ENCODE measurements at regions not wholly inside any gene's neighbourhood (a gene's known extent, or its start where the extent isn't known, plus 50 kb on each side); places are given as distances from the start of the nearest gene placed in this dataset.

DNA sequence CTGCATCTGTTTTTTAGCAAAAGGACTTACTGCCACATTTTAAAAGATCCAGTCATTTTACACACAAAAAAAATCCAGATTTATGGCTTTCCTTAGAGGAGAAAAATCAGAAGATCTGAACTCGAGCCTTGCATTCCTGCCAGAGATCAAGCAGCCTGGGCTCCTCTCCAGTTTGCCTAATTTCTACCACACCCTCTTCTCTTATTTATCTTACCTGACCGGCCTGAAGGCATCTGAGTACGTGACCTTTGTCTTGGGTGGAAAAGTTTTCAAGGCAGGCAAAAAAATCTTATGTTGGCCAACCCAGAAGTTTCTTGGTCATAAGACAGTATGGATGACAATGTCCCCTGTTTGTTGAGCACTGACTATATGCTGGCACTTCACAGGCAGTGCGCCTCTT lies 60.3 kb downstream of the CHRD start:
- DNase-seq (ENCODE audit: low read depth): no peak
- no peak overlapping the region for H3K4me3 ChIP-seq (ENCODE audit: low read depth, low read length)
- TF ChIP-seq CTCF (conservative IDR thresholded peaks at IDR 0.05; ENCODE audit: low read depth, low read length): no peak

DNA sequence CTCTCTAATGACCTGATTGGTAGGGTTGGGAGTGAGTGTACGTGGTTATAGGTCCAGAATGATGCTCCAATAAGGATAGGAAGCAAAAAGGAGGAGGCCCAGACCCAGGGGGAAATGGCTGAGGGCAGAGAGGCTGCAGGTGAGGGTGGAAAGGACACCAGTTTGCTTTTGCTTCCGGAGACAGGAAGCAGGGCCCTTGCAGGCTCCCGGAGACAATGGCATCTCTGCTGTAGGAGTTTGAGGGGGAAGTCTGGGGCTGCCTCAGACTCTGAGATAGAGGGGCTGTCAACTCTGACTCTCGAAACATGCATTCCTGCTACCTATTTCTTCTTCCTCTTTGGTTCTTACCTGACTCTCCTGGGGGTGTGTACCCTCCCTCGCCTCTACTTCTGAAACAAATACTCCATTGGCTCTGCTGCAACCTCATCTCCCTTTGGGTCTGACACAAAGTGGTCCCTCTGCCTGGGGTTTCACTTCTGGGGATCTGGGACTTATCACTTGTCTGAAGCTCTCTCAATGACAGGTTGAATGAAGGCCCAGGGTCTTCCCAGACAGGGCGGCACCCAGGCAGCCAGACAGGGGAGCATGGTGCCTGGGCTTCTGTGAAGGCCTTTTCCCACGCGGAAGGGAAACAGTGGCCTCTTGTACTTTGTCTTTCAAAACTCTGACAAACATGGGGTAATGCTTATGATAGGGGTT lies 61.5 kb downstream of the CHRD start:
- no peak for DNase-seq (ENCODE audit: low read depth)
- no peak for TF ChIP-seq CTCF (conservative IDR thresholded peaks at IDR 0.05; ENCODE audit: low read depth, low read length)
- H3K4me3 ChIP-seq (ENCODE audit: low read depth, low read length): no peak overlapping the region

- TF ChIP-seq CTCF (conservative IDR thresholded peaks at IDR 0.05; ENCODE audit: low read depth, low read length): no peak
- no peak for DNase-seq (ENCODE audit: low read depth)
Observed at GRCh38 chr3:184443364-184443763, 63.5 kb downstream of the CHRD start.

GRCh38 chr3:184443831-184444230 lies 64.0 kb downstream of the CHRD start:
- H3K4me3 ChIP-seq (ENCODE audit: low read depth, low read length): no peak overlapping the region
- no peak for TF ChIP-seq CTCF (conservative IDR thresholded peaks at IDR 0.05; ENCODE audit: low read depth, low read length)
- DNase-seq (ENCODE audit: low read depth): no peak

More at GRCh38 chr3:184443364-184443763, 63.5 kb downstream of the CHRD start:
- H3K4me3 ChIP-seq (ENCODE audit: low read depth, low read length): no peak overlapping the region

- DNase-seq (ENCODE audit: low read depth): peak; percentile 62
- H3K4me3 ChIP-seq (ENCODE audit: low read depth, low read length): no peak overlapping the region
- no peak for TF ChIP-seq CTCF (conservative IDR thresholded peaks at IDR 0.05; ENCODE audit: low read depth, low read length)
Observed at GRCh38 chr3:184448321-184449160, 68.7 kb downstream of the CHRD start.

DNA sequence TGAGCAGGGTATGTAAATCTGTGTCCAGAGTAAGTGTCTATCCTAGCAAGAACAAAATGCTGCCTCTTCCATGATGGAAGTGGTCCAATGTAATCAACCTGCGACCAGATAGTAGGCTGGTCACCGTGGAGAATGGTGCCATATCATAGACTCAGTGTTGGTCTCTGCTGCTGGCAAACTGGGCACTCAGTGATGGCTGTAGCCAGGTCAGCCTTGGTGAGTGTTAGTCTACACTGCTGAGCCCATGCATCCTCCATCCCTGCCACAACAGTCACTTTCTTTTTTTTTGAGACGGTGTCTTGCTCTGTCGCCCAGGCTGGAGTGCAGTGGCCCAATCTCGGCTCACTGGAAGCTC lies 69.3 kb downstream of the CHRD start:
- no peak overlapping the region for H3K4me3 ChIP-seq (ENCODE audit: low read depth, low read length)
- DNase-seq (ENCODE audit: low read depth): no peak
- no peak for TF ChIP-seq CTCF (conservative IDR thresholded peaks at IDR 0.05; ENCODE audit: low read depth, low read length)

Data from choroid plexus epithelial cell (primary cell).